NCI-H1092 treated with DMSO at 0.1 percent for 48 hours (cell line): ENCODE measurements at regions not wholly inside any gene's neighbourhood (a gene's known extent, or its start where the extent isn't known, plus 50 kb on each side); places are given as distances from the start of the nearest gene placed in this dataset.
"Not testable (repeated sequence)": the region's sequence is repeated elsewhere in the genome, so short reads cannot be mapped to it uniquely, and the experiment has no call there.

Experiments used
- DNase-seq: peaks from one replicate; lab custom pipeline; 2025; lab: John Stamatoyannopoulos, UW

GRCh38 chr1:221575605-221576004, 166.3 kb downstream of the DUSP10 start:
- no peak for DNase-seq

- no peak for DNase-seq
These were observed 165.6 kb downstream of the DUSP10 start for GRCh38 chr1:221576268-221576667.

- no peak for DNase-seq
These were observed 158.4 kb downstream of the DUSP10 start for GRCh38 chr1:221583465-221583864.

GRCh38 chr1:221587013-221587412, 154.9 kb downstream of the DUSP10 start:
- DNase-seq = not testable (repeated sequence)

GRCh38 chr1:221591250-221591649, 150.6 kb downstream of the DUSP10 start:
- not testable (repeated sequence) for DNase-seq

- DNase-seq = no peak
These were observed 147.3 kb downstream of the DUSP10 start for GRCh38 chr1:221594576-221594975.

GRCh38 chr1:221598122-221598521, 143.8 kb downstream of the DUSP10 start:
- DNase-seq = no peak

- no peak for DNase-seq
These were observed 140.7 kb downstream of the DUSP10 start for GRCh38 chr1:221601166-221601565.

GRCh38 chr1:221602830-221603229, 139.1 kb downstream of the DUSP10 start:
- DNase-seq = no peak

- not testable (repeated sequence) for DNase-seq
These were observed 137.5 kb downstream of the DUSP10 start for GRCh38 chr1:221604390-221604789.

GRCh38 chr1:221604948-221605347, 136.9 kb downstream of the DUSP10 start:
- no peak for DNase-seq

- no peak for DNase-seq
These were observed 136.3 kb downstream of the DUSP10 start for GRCh38 chr1:221605569-221605968.

GRCh38 chr1:221606256-221606655, 135.6 kb downstream of the DUSP10 start:
- DNase-seq = no peak

- DNase-seq = no peak
These were observed 133.0 kb downstream of the DUSP10 start for GRCh38 chr1:221608835-221609320.

- DNase-seq = no peak
These were observed 130.2 kb downstream of the DUSP10 start for GRCh38 chr1:221611656-221612046.

GRCh38 chr1:221612047-221612777, 129.7 kb downstream of the DUSP10 start:
- no peak for DNase-seq

- peak; percentile 77 for DNase-seq
These were observed 121.2 kb downstream of the DUSP10 start for GRCh38 chr1:221620437-221621384.

- DNase-seq = no peak
These were observed 120.2 kb downstream of the DUSP10 start for GRCh38 chr1:221621683-221622082.

- DNase-seq = no peak
These were observed 119.5 kb downstream of the DUSP10 start for GRCh38 chr1:221622389-221622788.

GRCh38 chr1:221625026-221625425, 116.9 kb downstream of the DUSP10 start:
- DNase-seq = no peak

- DNase-seq = no peak
These were observed 115.8 kb downstream of the DUSP10 start for GRCh38 chr1:221626041-221626440.

- no peak for DNase-seq
These were observed 111.7 kb downstream of the DUSP10 start for GRCh38 chr1:221630236-221630635.

GRCh38 chr1:221631556-221631955, 110.3 kb downstream of the DUSP10 start:
- no peak for DNase-seq
